Uterus (tissue), 2 donors: ENCODE measurements at regions not wholly inside any gene's neighbourhood (a gene's known extent, or its start where the extent isn't known, plus 50 kb on each side); places are given as distances from the start of the nearest gene placed in this dataset.

Experiments used
- POLR2A ChIP-seq, 2 donors: fragments of 450-650 bp; IDR thresholded peaks; one replicate each; pipeline ENCODE4 v1.6.1; 2016; ENCODE audit warnings: antibody characterized with exemption in 2 of 2, mild to moderate bottlenecking in 1 of 2, moderate library complexity in 1 of 2
- TF ChIP-seq, protein P1 (sequence below), 4 experiments: fragments of 200-600 bp in 2 of 4; fragments of 450-650 bp in 2 of 4; sonication (generic) in 2 of 4; IDR thresholded peaks; one replicate each; pipeline ENCODE4 v1.5.1; 2016 to 2019; ENCODE audit warnings: antibody characterized with exemption in 4 of 4, mild to moderate bottlenecking in 2 of 4, moderate library complexity in 1 of 4

DNA sequence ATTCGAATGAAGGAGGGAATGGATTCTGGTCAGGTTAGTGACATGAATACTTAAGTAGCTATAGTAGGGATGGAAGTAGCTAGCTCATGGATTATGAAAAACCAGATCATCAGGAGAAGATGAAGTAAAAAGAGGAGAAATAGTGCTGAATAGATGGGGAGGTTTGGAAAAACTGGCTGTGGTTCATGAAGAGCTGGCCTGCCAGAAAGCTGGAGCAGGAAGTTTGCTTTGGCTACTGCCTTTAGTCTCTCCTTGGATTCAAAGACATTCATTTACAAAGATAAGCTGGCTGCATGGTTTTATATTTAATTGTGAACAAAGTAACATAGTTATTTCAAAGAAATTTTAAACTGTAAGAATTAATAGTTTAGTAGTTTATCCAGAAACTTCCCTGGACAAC, 567.0 kb downstream of the RIT2 start:
- TF ChIP-seq POLR2A (IDR thresholded peaks at IDR 0.05) = no peak
- TF ChIP-seq, protein P1, sequence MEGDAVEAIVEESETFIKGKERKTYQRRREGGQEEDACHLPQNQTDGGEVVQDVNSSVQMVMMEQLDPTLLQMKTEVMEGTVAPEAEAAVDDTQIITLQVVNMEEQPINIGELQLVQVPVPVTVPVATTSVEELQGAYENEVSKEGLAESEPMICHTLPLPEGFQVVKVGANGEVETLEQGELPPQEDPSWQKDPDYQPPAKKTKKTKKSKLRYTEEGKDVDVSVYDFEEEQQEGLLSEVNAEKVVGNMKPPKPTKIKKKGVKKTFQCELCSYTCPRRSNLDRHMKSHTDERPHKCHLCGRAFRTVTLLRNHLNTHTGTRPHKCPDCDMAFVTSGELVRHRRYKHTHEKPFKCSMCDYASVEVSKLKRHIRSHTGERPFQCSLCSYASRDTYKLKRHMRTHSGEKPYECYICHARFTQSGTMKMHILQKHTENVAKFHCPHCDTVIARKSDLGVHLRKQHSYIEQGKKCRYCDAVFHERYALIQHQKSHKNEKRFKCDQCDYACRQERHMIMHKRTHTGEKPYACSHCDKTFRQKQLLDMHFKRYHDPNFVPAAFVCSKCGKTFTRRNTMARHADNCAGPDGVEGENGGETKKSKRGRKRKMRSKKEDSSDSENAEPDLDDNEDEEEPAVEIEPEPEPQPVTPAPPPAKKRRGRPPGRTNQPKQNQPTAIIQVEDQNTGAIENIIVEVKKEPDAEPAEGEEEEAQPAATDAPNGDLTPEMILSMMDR (IDR thresholded peaks at IDR 0.05) = no peak
